SU-DHL-6 (cell line): ENCODE measurements at regions not wholly inside any gene's neighbourhood (a gene's known extent, or its start where the extent isn't known, plus 50 kb on each side); places are given as distances from the start of the nearest gene placed in this dataset.

Experiments
- H2AFZ ChIP-seq: fragments of 200-600 bp; sonication (generic); 2 replicates; pipeline ENCODE4 v1.6.1; 2014; ENCODE audit warnings: low read depth, mild to moderate bottlenecking, moderate library complexity, mixed read lengths, antibody characterized with exemption, low read length; ENCODE audit not compliant: severe bottlenecking
- H3F3A ChIP-seq: fragments of 200-600 bp; shearing (Covaris generic); 2 replicates; pipeline ENCODE4 v1.6.0; 2016; ENCODE audit warnings: antibody characterized with exemption, mild to moderate bottlenecking; ENCODE audit not compliant: insufficient read depth
- H3K27ac ChIP-seq: fragments of 200-600 bp; sonication (generic); 2 replicates; pipeline ENCODE4 v1.5.1; 2016; ENCODE audit warnings: low read depth, mild to moderate bottlenecking, low read length, moderate library complexity, mixed read lengths
- H3K27me3 ChIP-seq: fragments of 200-600 bp; sonication (generic), shearing (Covaris generic); 2 replicates; pipeline ENCODE4 v1.6.0; 2014; ENCODE audit warnings: mild to moderate bottlenecking, low read length
- H3K36me3 ChIP-seq: fragments of 200-600 bp; sonication (generic); 2 replicates; pipeline ENCODE4 v1.6.1; 2014; ENCODE audit warnings: mild to moderate bottlenecking, low read length, mixed read lengths
- H3K4me2 ChIP-seq: fragments of 300-600, 200-600 bp; shearing (Covaris generic), sonication (generic); 2 replicates; pipeline ENCODE4 v1.6.0; 2014; ENCODE audit warnings: low read length, low read depth, mild to moderate bottlenecking; ENCODE audit not compliant: poor library complexity, severe bottlenecking
- H3K4me3 ChIP-seq: fragments of 200-600 bp; sonication (generic); 2 replicates; pipeline ENCODE4 v1.5.1; 2014; ENCODE audit warnings: antibody characterized with exemption, low read length, mild to moderate bottlenecking, mixed read lengths; ENCODE audit not compliant: insufficient read depth, poor library complexity, severe bottlenecking
- H3K79me2 ChIP-seq: fragments of 200-600 bp; sonication (generic); 2 replicates; pipeline ENCODE4 v1.6.1; 2014; ENCODE audit warnings: mild to moderate bottlenecking, low read length, moderate library complexity; ENCODE audit not compliant: insufficient read depth
- H3K9ac ChIP-seq: fragments of 200-600 bp; sonication (generic); 2 replicates; pipeline ENCODE4 v1.7.0; 2014; ENCODE audit warnings: mild to moderate bottlenecking, low read length
- H3K9me2 ChIP-seq: fragments of 200-600 bp; sonication (generic); replicated peaks from 2 replicates; pipeline ENCODE4 v1.6.1; 2014; ENCODE audit warnings: low read length; ENCODE audit not compliant: insufficient read depth
- H3K9me3 ChIP-seq: fragments of 200-600 bp; sonication (generic); 2 replicates; pipeline ENCODE4 v1.6.1; 2014; ENCODE audit warnings: low read length, mixed read lengths; ENCODE audit not compliant: insufficient read depth
- H4K20me1 ChIP-seq: fragments of 200-600 bp; sonication (generic); 2 replicates; pipeline ENCODE4 v1.6.1; 2014; ENCODE audit warnings: low read depth, mild to moderate bottlenecking, antibody characterized with exemption, low read length, moderate library complexity, mixed read lengths
- CTCF ChIP-seq: fragments of 200-600 bp; sonication (generic); IDR thresholded peaks from one replicate; pipeline ENCODE4 v1.5.1; 2017; ENCODE audit warnings: antibody characterized with exemption, mild to moderate bottlenecking, low read length, moderate library complexity; ENCODE audit not compliant: insufficient read depth, poor library complexity, severe bottlenecking
- EZH2phosphoT487 ChIP-seq: fragments of 200-600 bp; sonication (generic), shearing (Covaris generic); conservative IDR thresholded peaks from 2 replicates; pipeline ENCODE4 v1.6.1; 2018; ENCODE audit warnings: mild to moderate bottlenecking, antibody characterized with exemption, low read length, moderate library complexity, mixed read lengths

- Histone ChIP-seq H3K9ac (no peak overlapping the region), H2AFZ (peak overlapping the region; percentile 4), H3K36me3 (no peaks in the 10 kb centered on the region), H3K4me3 (no peak overlapping the region), H3K27me3 (no peaks in the 10 kb centered on the region), H3K4me2 (no peak overlapping the region), H3K79me2 (no peaks in the 10 kb centered on the region), H3K9me3 (no peaks in the 10 kb centered on the region), H3F3A (no peaks in the 10 kb centered on the region), H3K27ac (no peak overlapping the region), H4K20me1 (no peaks in the 10 kb centered on the region), H3K9me2 (no peaks in the 10 kb centered on the region)
- TF ChIP-seq CTCF (no peak), EZH2phosphoT487 (no peak)
Observed at GRCh38 chr1:104630567-104631149, 881.0 kb downstream of the AMY1C start.

- no peaks in the 10 kb centered on the region for H3K36me3 ChIP-seq
- TF ChIP-seq EZH2phosphoT487 (no peak), CTCF (no peak)
Observed at GRCh38 chr1:104636581-104636980, 886.9 kb downstream of the AMY1C start.

GRCh38 chr1:104646233-104646632 lies 896.5 kb downstream of the AMY1C start:
- Histone ChIP-seq H2AFZ (no peak overlapping the region), H3K9me3 (no peaks in the 10 kb centered on the region), H3K4me3 (no peak overlapping the region), H3K4me2 (no peak overlapping the region), H3K79me2 (no peaks in the 10 kb centered on the region), H3F3A (no peaks in the 10 kb centered on the region), H3K9me2 (no peaks in the 10 kb centered on the region), H3K27me3 (no peaks in the 10 kb centered on the region), H3K9ac (no peak overlapping the region), H4K20me1 (no peaks in the 10 kb centered on the region), H3K36me3 (no peaks in the 10 kb centered on the region), H3K27ac (no peak overlapping the region)
- TF ChIP-seq CTCF: no peak
- no peak for TF ChIP-seq EZH2phosphoT487

More at GRCh38 chr1:104636581-104636980, 886.9 kb downstream of the AMY1C start:
- H3K9me3 ChIP-seq: no peaks in the 10 kb centered on the region
- H3K27me3 ChIP-seq: no peaks in the 10 kb centered on the region
- H4K20me1 ChIP-seq: no peaks in the 10 kb centered on the region
- no peak overlapping the region for H3K4me3 ChIP-seq
- no peak overlapping the region for H3K27ac ChIP-seq
- no peaks in the 10 kb centered on the region for H3K9me2 ChIP-seq
- no peaks in the 10 kb centered on the region for H3K79me2 ChIP-seq
- H2AFZ ChIP-seq: no peak overlapping the region
- no peak overlapping the region for H3K9ac ChIP-seq
- no peak overlapping the region for H3K4me2 ChIP-seq
- no peaks in the 10 kb centered on the region for H3F3A ChIP-seq
